ENCODE measurements at regions not wholly inside any gene's neighbourhood (a gene's known extent, or its start where the extent isn't known, plus 50 kb on each side); places are given as distances from the start of the nearest gene placed in this dataset.
"Not testable (repeated sequence)": the region's sequence is repeated elsewhere in the genome, so short reads cannot be mapped to it uniquely, and the experiment has no call there.

GRCh38 chr14:56005191-56006053, 112.8 kb upstream of the PELI2 start (continued):
- no peak for TF ChIP-seq CTCF (IDR thresholded peaks at IDR 0.05; ENCODE audit: low read depth, low read length, missing input control)
- no peak for TF ChIP-seq ZBTB33 (IDR thresholded peaks at IDR 0.05)
- TF ChIP-seq TAF1 (conservative IDR thresholded peaks at IDR 0.05): no peak

GRCh38 chr14:56007491-56007890, 110.7 kb upstream of the PELI2 start:
- WGBS: 80% methylated on average over 5 of the region's 5 CpGs

GRCh38 chr14:56008150-56008549, 110.1 kb upstream of the PELI2 start:
- 56% methylated on average over 1 of the region's 1 CpG for WGBS
- TF ChIP-seq FOXA1 (IDR thresholded peaks at IDR 0.05): no peak
- no peak for TF ChIP-seq MAX (IDR thresholded peaks at IDR 0.05)
- no peak for TF ChIP-seq RAD21 (IDR thresholded peaks at IDR 0.05)
- TF ChIP-seq TAF1 (conservative IDR thresholded peaks at IDR 0.05): no peak
- no peak for TF ChIP-seq RXRA (IDR thresholded peaks at IDR 0.05)
- TF ChIP-seq SP1 (IDR thresholded peaks at IDR 0.05): no peak
- TF ChIP-seq HNF4G (IDR thresholded peaks at IDR 0.05): no peak
- TF ChIP-seq CTCF (IDR thresholded peaks at IDR 0.05; ENCODE audit: low read depth, low read length, missing input control): no peak
- TF ChIP-seq NR2F2 (IDR thresholded peaks at IDR 0.05): no peak

More at GRCh38 chr14:56007491-56007890, 110.7 kb upstream of the PELI2 start:
- H3K27me3 ChIP-seq (ENCODE audit: control insufficient read depth in 4 of 4, insufficient read depth in 4 of 4, low read length in 3 of 4); H3K27ac ChIP-seq (ENCODE audit: low read depth in 1 of 2, low read length in 2 of 2); H3K36me3 ChIP-seq (ENCODE audit: control insufficient read depth in 4 of 4, insufficient read depth in 3 of 4, low read depth in 1 of 4, low read length in 3 of 4); H3K9me3 ChIP-seq (ENCODE audit: control insufficient read depth in 4 of 4, low read length in 3 of 4); H3K9ac ChIP-seq (ENCODE audit: low read depth in 1 of 2, low read length in 2 of 2); DNase-seq (ENCODE audit: low spot score); H3K4me3 ChIP-seq (ENCODE audit: low read depth in 1 of 3, low read length in 3 of 3); H3K4me1 ChIP-seq (ENCODE audit: control insufficient read depth in 4 of 4, insufficient read depth in 4 of 4, low read length in 3 of 4): not testable (repeated sequence)

GRCh38 chr14:56008661-56009060, 109.5 kb upstream of the PELI2 start:
- not testable (repeated sequence) for H3K9me3 ChIP-seq (ENCODE audit: control insufficient read depth in 4 of 4, low read length in 3 of 4); H3K27me3 ChIP-seq (ENCODE audit: control insufficient read depth in 4 of 4, insufficient read depth in 4 of 4, low read length in 3 of 4); DNase-seq (ENCODE audit: low spot score); H3K36me3 ChIP-seq (ENCODE audit: control insufficient read depth in 4 of 4, insufficient read depth in 3 of 4, low read depth in 1 of 4, low read length in 3 of 4); H3K27ac ChIP-seq (ENCODE audit: low read depth in 1 of 2, low read length in 2 of 2); H3K9ac ChIP-seq (ENCODE audit: low read depth in 1 of 2, low read length in 2 of 2); H3K4me1 ChIP-seq (ENCODE audit: control insufficient read depth in 4 of 4, insufficient read depth in 4 of 4, low read length in 3 of 4); H3K4me3 ChIP-seq (ENCODE audit: low read depth in 1 of 3, low read length in 3 of 3)
- WGBS: 92% methylated on average over 3 of the region's 3 CpGs

More at GRCh38 chr14:56008150-56008549, 110.1 kb upstream of the PELI2 start:
- H3K36me3 ChIP-seq (ENCODE audit: control insufficient read depth in 4 of 4, insufficient read depth in 3 of 4, low read depth in 1 of 4, low read length in 3 of 4): no peaks in the 10 kb centered on the region
- no peak overlapping the region for H3K9ac ChIP-seq (ENCODE audit: low read depth in 1 of 2, low read length in 2 of 2)
- H3K4me3 ChIP-seq (ENCODE audit: low read depth in 1 of 3, low read length in 3 of 3): no peak overlapping the region
- H3K27me3 ChIP-seq (ENCODE audit: control insufficient read depth in 4 of 4, insufficient read depth in 4 of 4, low read length in 3 of 4): no peaks in the 10 kb centered on the region
- H3K4me1 ChIP-seq (ENCODE audit: control insufficient read depth in 4 of 4, insufficient read depth in 4 of 4, low read length in 3 of 4): no peaks in the 10 kb centered on the region
- DNase-seq (ENCODE audit: low spot score): no peak
- no peak overlapping the region for H3K27ac ChIP-seq (ENCODE audit: low read depth in 1 of 2, low read length in 2 of 2)
- peaks cover 0 to 2% (median 0%) of the 10 kb centered on the region in 4 donors for H3K9me3 ChIP-seq (ENCODE audit: control insufficient read depth in 4 of 4, low read length in 3 of 4)

All from liver (tissue), 8 donors.